ENCODE measurements at regions not wholly inside any gene's neighbourhood (a gene's known extent, or its start where the extent isn't known, plus 50 kb on each side); places are given as distances from the start of the nearest gene placed in this dataset.
"Not testable (repeated sequence)": the region's sequence is repeated elsewhere in the genome, so short reads cannot be mapped to it uniquely, and the experiment has no call there.

DNA sequence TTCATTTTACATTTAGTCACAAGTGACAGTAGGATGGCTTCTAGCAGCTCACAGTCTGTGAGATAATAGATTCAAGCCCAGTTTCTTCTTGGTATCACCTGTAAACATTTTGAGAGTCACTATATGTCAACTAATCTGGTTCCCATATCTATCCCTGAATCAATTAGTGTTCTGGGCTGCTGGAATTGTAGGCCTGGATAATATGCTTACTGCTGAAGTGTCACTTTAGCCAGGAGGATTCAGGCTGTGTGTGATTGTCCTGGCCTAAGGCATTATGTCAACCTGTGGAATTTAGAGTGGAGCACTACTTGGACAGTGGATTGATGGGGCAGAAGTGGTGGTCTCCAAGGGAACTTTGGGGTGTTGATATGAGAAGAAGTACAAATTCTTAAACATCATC lies 1071.8 kb upstream of the CITED2 start:
- H3K27me3 Mint-ChIP-seq (ENCODE audit: low read depth) = no peaks in the 10 kb centered on the region
- H3K9me3 Mint-ChIP-seq = no peaks in the 10 kb centered on the region
- no peak overlapping the region for H3K4me3 Mint-ChIP-seq
- H3K36me3 Mint-ChIP-seq (ENCODE audit: low read depth) = no peaks in the 10 kb centered on the region
- H3K4me1 Mint-ChIP-seq = peaks cover 9% of the 10 kb centered on the region
- no peak for TF ChIP-seq CTCF (IDR thresholded peaks at IDR 0.05; ENCODE audit: unreplicated experiment in 3 of 3)
- no peak overlapping the region for H3K27ac Mint-ChIP-seq

DNA sequence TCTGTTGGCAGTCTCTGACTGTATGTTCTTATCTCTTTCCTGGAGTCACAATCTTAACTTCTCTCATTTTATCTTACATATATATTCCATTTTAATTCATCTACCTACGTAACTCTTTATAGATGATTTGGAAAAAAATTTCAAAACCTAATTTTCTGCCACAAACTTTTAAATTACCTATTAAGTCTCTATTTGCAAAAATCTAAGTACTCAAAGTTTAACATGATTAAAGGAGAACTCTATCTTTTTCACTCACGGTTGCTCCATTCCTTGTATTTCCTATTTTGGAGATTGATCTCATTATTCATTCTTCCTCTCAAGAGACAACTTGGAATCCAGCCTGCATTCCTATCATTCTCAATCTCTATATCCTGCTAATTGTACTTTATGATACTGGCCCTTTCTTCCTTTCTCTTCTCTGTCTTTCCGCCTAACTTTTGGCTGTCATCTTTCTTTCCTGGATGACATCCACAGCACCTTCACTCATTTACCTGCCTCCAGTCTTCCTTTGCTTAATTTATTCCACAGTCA lies 1071.1 kb upstream of the CITED2 start:
- no peaks in the 10 kb centered on the region for H3K36me3 Mint-ChIP-seq (ENCODE audit: low read depth)
- no peak for TF ChIP-seq CTCF (IDR thresholded peaks at IDR 0.05; ENCODE audit: unreplicated experiment in 3 of 3)
- peaks cover 9% of the 10 kb centered on the region for H3K4me1 Mint-ChIP-seq

GRCh38 chr6:140443112-140443511 lies 1068.7 kb upstream of the CITED2 start:
- H3K4me1 Mint-ChIP-seq = peaks cover 15% of the 10 kb centered on the region
- not testable (repeated sequence) for H3K4me3 Mint-ChIP-seq; H3K27me3 Mint-ChIP-seq (ENCODE audit: low read depth); H3K9me3 Mint-ChIP-seq; H3K27ac Mint-ChIP-seq; H3K36me3 Mint-ChIP-seq (ENCODE audit: low read depth)

More for the DNA sequence above, 1071.1 kb upstream of the CITED2 start:
- H3K4me3 Mint-ChIP-seq = no peak overlapping the region
- no peaks in the 10 kb centered on the region for H3K27me3 Mint-ChIP-seq (ENCODE audit: low read depth)
- H3K9me3 Mint-ChIP-seq = no peaks in the 10 kb centered on the region
- H3K27ac Mint-ChIP-seq = no peak overlapping the region

- peak overlapping the region in 1 of 3 experiments; percentile 8 for H3K27ac Mint-ChIP-seq
- peak; percentile 50 to 68 (median 51) for TF ChIP-seq CTCF (IDR thresholded peaks at IDR 0.05; ENCODE audit: unreplicated experiment in 3 of 3)
- peaks cover 3% of the 10 kb centered on the region for H3K36me3 Mint-ChIP-seq (ENCODE audit: low read depth)
- H3K27me3 Mint-ChIP-seq (ENCODE audit: low read depth) = no peaks in the 10 kb centered on the region
- no peak overlapping the region for H3K4me3 Mint-ChIP-seq
- peaks cover 29% of the 10 kb centered on the region for H3K4me1 Mint-ChIP-seq
- H3K9me3 Mint-ChIP-seq = peaks cover 2% of the 10 kb centered on the region
Observed at GRCh38 chr6:140441256-140441655, 1066.8 kb upstream of the CITED2 start.

GRCh38 chr6:140440223-140440835 lies 1065.9 kb upstream of the CITED2 start:
- Mint-ChIP-seq H3K27ac (peak overlapping the region in 1 of 3 experiments; percentile 56), H3K27me3 (ENCODE audit: low read depth) (no peaks in the 10 kb centered on the region), H3K4me1 (peaks cover 32% of the 10 kb centered on the region), H3K4me3 (no peak overlapping the region), H3K36me3 (ENCODE audit: low read depth) (peaks cover 3% of the 10 kb centered on the region), H3K9me3 (peaks cover 7% of the 10 kb centered on the region)
- no peak for TF ChIP-seq CTCF (IDR thresholded peaks at IDR 0.05; ENCODE audit: unreplicated experiment in 3 of 3)

GRCh38 chr6:140438346-140438735 lies 1063.9 kb upstream of the CITED2 start:
- Mint-ChIP-seq H3K27ac (no peak overlapping the region), H3K4me1 (peaks cover 32% of the 10 kb centered on the region), H3K36me3 (ENCODE audit: low read depth) (peaks cover 14% of the 10 kb centered on the region), H3K9me3 (peaks cover 20% of the 10 kb centered on the region), H3K27me3 (ENCODE audit: low read depth) (no peaks in the 10 kb centered on the region), H3K4me3 (peak overlapping the region in 1 of 3 experiments; percentile 5)
- TF ChIP-seq CTCF (IDR thresholded peaks at IDR 0.05; ENCODE audit: unreplicated experiment in 3 of 3) = no peak

All from nephron (organoid).